NOMO-1 treated with dmso at 0.1 percent for 144 hours (cell line): ENCODE measurements at regions not wholly inside any gene's neighbourhood (a gene's known extent, or its start where the extent isn't known, plus 50 kb on each side); places are given as distances from the start of the nearest gene placed in this dataset.
A peak's percentile ranks its signal among the peaks of the same experiment; 100 is the strongest.
"Not testable (repeated sequence)": the region's sequence is repeated elsewhere in the genome, so short reads cannot be mapped to it uniquely, and the experiment has no call there.

ENCODE experiments used
- DNase-seq: peaks from one replicate; lab custom pipeline; 2025; ENCODE audit not compliant: unreplicated experiment; lab: John Stamatoyannopoulos, UW

GRCh38 chr12:46087916-46088439, 97.6 kb upstream of the SCAF11 start:
- no peak for DNase-seq

- no peak for DNase-seq
These were observed 94.6 kb upstream of the SCAF11 start for GRCh38 chr12:46084666-46085631.

GRCh38 chr12:46082490-46083200, 92.3 kb upstream of the SCAF11 start:
- DNase-seq = no peak

GRCh38 chr12:46073321-46073720, 82.9 kb upstream of the SCAF11 start:
- no peak for DNase-seq

- DNase-seq = peak; percentile 74
These were observed 81.6 kb upstream of the SCAF11 start for GRCh38 chr12:46071769-46072624.

- no peak for DNase-seq
These were observed 81.0 kb upstream of the SCAF11 start for GRCh38 chr12:46071335-46071734.

- DNase-seq = no peak
These were observed 76.7 kb upstream of the SCAF11 start for GRCh38 chr12:46067094-46067493.

- DNase-seq = peak; percentile 1
These were observed 75.2 kb upstream of the SCAF11 start for GRCh38 chr12:46065412-46066166.

- no peak for DNase-seq
These were observed 74.2 kb upstream of the SCAF11 start for GRCh38 chr12:46064548-46064947.

GRCh38 chr12:46058697-46059096, 68.3 kb upstream of the SCAF11 start:
- DNase-seq = not testable (repeated sequence)

GRCh38 chr12:46050805-46051204, 60.4 kb upstream of the SCAF11 start:
- no peak for DNase-seq

GRCh38 chr12:46049665-46050064, 59.3 kb upstream of the SCAF11 start:
- DNase-seq = no peak

GRCh38 chr12:46046436-46046835, 56.1 kb upstream of the SCAF11 start:
- DNase-seq = no peak

GRCh38 chr12:46043972-46044520, 53.7 kb upstream of the SCAF11 start:
- DNase-seq = no peak
